ENCODE measurements at regions not wholly inside any gene's neighbourhood (a gene's known extent, or its start where the extent isn't known, plus 50 kb on each side); places are given as distances from the start of the nearest gene placed in this dataset.

- DNase-seq = no peak
These were observed 232.7 kb downstream of the MAF start for GRCh38 chr16:79367822-79368221.

GRCh38 chr16:79366635-79367034, 233.9 kb downstream of the MAF start:
- no peak for DNase-seq

- DNase-seq = no peak
These were observed 234.8 kb downstream of the MAF start for GRCh38 chr16:79365702-79366101.

- DNase-seq = no peak
These were observed 237.1 kb downstream of the MAF start for GRCh38 chr16:79363484-79363883.

- DNase-seq = no peak
These were observed 237.5 kb downstream of the MAF start for GRCh38 chr16:79363035-79363434.

- no peak for DNase-seq
These were observed 238.1 kb downstream of the MAF start for GRCh38 chr16:79362300-79362970.

GRCh38 chr16:79361132-79361751, 239.3 kb downstream of the MAF start:
- no peak for DNase-seq

- DNase-seq = no peak
These were observed 240.3 kb downstream of the MAF start for GRCh38 chr16:79360267-79360666.

- DNase-seq = no peak
These were observed 241.5 kb downstream of the MAF start for GRCh38 chr16:79359082-79359481.

GRCh38 chr16:79358188-79358587, 242.3 kb downstream of the MAF start:
- no peak for DNase-seq

- no peak for DNase-seq
These were observed 244.8 kb downstream of the MAF start for GRCh38 chr16:79355600-79356358.

- DNase-seq = no peak
These were observed 248.6 kb downstream of the MAF start for GRCh38 chr16:79351927-79352326.

GRCh38 chr16:79349803-79350202, 250.7 kb downstream of the MAF start:
- no peak for DNase-seq

GRCh38 chr16:79348521-79349306, 251.8 kb downstream of the MAF start:
- no peak for DNase-seq

GRCh38 chr16:79347277-79347676, 253.3 kb downstream of the MAF start:
- DNase-seq = no peak

GRCh38 chr16:79339863-79340262, 260.7 kb downstream of the MAF start:
- DNase-seq = no peak

GRCh38 chr16:79337906-79338305, 262.6 kb downstream of the MAF start:
- no peak for DNase-seq

- DNase-seq = no peak
These were observed 263.9 kb downstream of the MAF start for GRCh38 chr16:79336437-79337229.

GRCh38 chr16:79334127-79334526, 266.4 kb downstream of the MAF start:
- no peak for DNase-seq

- DNase-seq = no peak
These were observed 269.5 kb downstream of the MAF start for GRCh38 chr16:79331066-79331465.

GRCh38 chr16:79329967-79330366, 270.6 kb downstream of the MAF start:
- no peak for DNase-seq

GRCh38 chr16:79329166-79329521, 271.4 kb downstream of the MAF start:
- no peak for DNase-seq

Measured in DMS153 (cell line).